HCT116 (cell line): ENCODE measurements at regions not wholly inside any gene's neighbourhood (a gene's known extent, or its start where the extent isn't known, plus 50 kb on each side); places are given as distances from the start of the nearest gene placed in this dataset.

Experiments used
- ATAC-seq: fragments of 200-7000 bp; cut with Tn5 transposase; 2 replicates; pipeline ENCODE4 v1.9.1; 2020; ENCODE audit warnings: mild to moderate bottlenecking, moderate library complexity
- BruUV-seq: library from RNA; stranded (reverse); fragments of 400-500 nt; replicated peaks from 2 replicates; lab custom pipeline; 2021; lab: Mats Ljungman, UMichigan
- CTCF ChIA-PET: fragments of 300-600 bp; sonication (Branson Sonifier 250); formaldehyde crosslinking; loops from one replicate; lab custom pipeline; 2021; ENCODE audit warnings: antibody characterized with exemption; lab: Charles Lee
- POLR2A ChIA-PET: fragments of 300-600, 350-600 bp; sonication (Branson Sonifier 250); formaldehyde crosslinking; loops from one replicate; lab custom pipeline; 2021; ENCODE audit warnings: antibody characterized with exemption; lab: Charles Lee
- RAD21 ChIA-PET, 2 experiments: fragments of 300-600 bp; sonication (Branson Sonifier 250); formaldehyde crosslinking; loops; one replicate each; lab custom pipeline; 2023; ENCODE audit warnings: low total read pairs in 2 of 2; ENCODE audit not compliant: uncharacterized antibody in 2 of 2, unreplicated experiment in 2 of 2, low non-redundant PET in 1 of 2; lab: Charles Lee
- DNase-seq: peaks from one replicate; pipeline ENCODE4 v3.0.0-alpha.2; 2010; ENCODE audit warnings: low read depth, low spot score
- H2AFZ ChIP-seq: fragments of 200-600 bp; shearing (Covaris generic), sonication (generic); 2 replicates; pipeline ENCODE4 v1.6.1; 2017; ENCODE audit warnings: low read depth, mixed run types, mixed read lengths, antibody characterized with exemption, low read length; ENCODE audit not compliant: poor library complexity, severe bottlenecking
- H3K27ac ChIP-seq: 2 replicates; pipeline ENCODE4 v1.5.1; 2012; ENCODE audit warnings: low read depth, low read length
- H3K27me3 ChIP-seq: fragments of 200-600 bp; sonication (generic); 2 replicates; pipeline ENCODE4 v1.6.1; 2016; ENCODE audit warnings: mixed run types, low read length, mixed read lengths; ENCODE audit not compliant: insufficient read depth
- H3K36me3 ChIP-seq, 2 experiments: fragments of 200-500 bp in 1 of 2; fragments of 200-600 bp in 1 of 2; sonication (Bioruptor generic) in 1 of 2; sonication (generic) in 1 of 2; 2 replicates each; pipeline versions ENCODE4 v1.5.1 to v1.6.1; 2014 to 2016; ENCODE audit warnings: low read length in 2 of 2, inconsistent platforms in 1 of 2, mixed read lengths in 1 of 2, mixed run types in 1 of 2; ENCODE audit not compliant: insufficient read depth in 2 of 2, control insufficient read depth in 1 of 2
- H3K4me1 ChIP-seq, 2 experiments: fragments of 200-600 bp in 1 of 2; sonication (generic) in 1 of 2; 2 replicates each; pipeline versions ENCODE4 v1.5.1 to v1.6.1; 2012 to 2017; ENCODE audit warnings: low read length in 2 of 2, inconsistent platforms in 1 of 2, mild to moderate bottlenecking in 1 of 2, mixed read lengths in 1 of 2, mixed run types in 1 of 2, moderate library complexity in 1 of 2; ENCODE audit not compliant: insufficient read depth in 2 of 2, control insufficient read depth in 1 of 2
- H3K4me2 ChIP-seq: fragments of 200-600 bp; sonication (generic); 2 replicates; pipeline ENCODE4 v1.6.1; 2017; ENCODE audit warnings: mixed run types, low read length, mixed read lengths
- H3K4me3 ChIP-seq, 2 experiments: fragments of 200-600 bp in 1 of 2; sonication (generic) in 1 of 2; replicated peaks in 1 of 2; 2 replicates each; pipeline ENCODE4 v1.5.1; 2011 to 2016; ENCODE audit warnings: low read length in 2 of 2, control low read depth in 1 of 2, low read depth in 1 of 2, mild to moderate bottlenecking in 1 of 2, mixed read lengths in 1 of 2, mixed run types in 1 of 2
- H3K79me2 ChIP-seq: fragments of 200-600 bp; sonication (generic); 2 replicates; pipeline ENCODE4 v1.6.1; 2017; ENCODE audit warnings: mild to moderate bottlenecking, mixed run types, low read length, moderate library complexity, mixed read lengths; ENCODE audit not compliant: insufficient read depth
- H3K9ac ChIP-seq: fragments of 200-600 bp; sonication (generic); 2 replicates; pipeline ENCODE4 v1.6.1; 2016; ENCODE audit warnings: low read length, mixed read lengths
- H3K9me2 ChIP-seq: fragments of 200-600 bp; sonication (generic), shearing (Covaris generic); 2 replicates; pipeline ENCODE4 v1.6.1; 2017; ENCODE audit warnings: mixed run types, mild to moderate bottlenecking, moderate library complexity; ENCODE audit not compliant: insufficient read depth
- H3K9me3 ChIP-seq, 2 experiments: fragments of 200-500 bp in 1 of 2; fragments of 200-600 bp in 1 of 2; sonication (Bioruptor generic) in 1 of 2; sonication (generic) in 1 of 2; 2 replicates each; pipeline ENCODE4 v1.6.1; 2014 to 2017; ENCODE audit warnings: low read length in 2 of 2, mixed read lengths in 2 of 2, inconsistent platforms in 1 of 2, low read depth in 1 of 2, mild to moderate bottlenecking in 1 of 2, mixed run types in 1 of 2, moderate library complexity in 1 of 2; ENCODE audit not compliant: control insufficient read depth in 1 of 2, insufficient read depth in 1 of 2
- H4K20me1 ChIP-seq: fragments of 200-600 bp; sonication (generic), shearing (Covaris generic); 2 replicates; pipeline ENCODE4 v1.6.1; 2017; ENCODE audit warnings: mixed run types, mild to moderate bottlenecking, moderate library complexity; ENCODE audit not compliant: insufficient read depth
- CEBPB ChIP-seq: IDR thresholded peaks from 2 replicates; pipeline ENCODE4 v1.6.1; 2012; ENCODE audit warnings: low read depth
- ELF1 ChIP-seq: IDR thresholded peaks from 2 replicates; pipeline ENCODE4 v1.6.1; 2012; ENCODE audit warnings: low read depth, borderline replicate concordance
- EZH2phosphoT487 ChIP-seq: fragments of 200-600 bp; IDR thresholded peaks from 2 replicates; pipeline ENCODE4 v1.6.1; 2018; ENCODE audit warnings: antibody characterized with exemption, borderline replicate concordance
- SP1 ChIP-seq: IDR thresholded peaks from 2 replicates; pipeline ENCODE4 v1.6.1; 2012; ENCODE audit warnings: low read depth
- YY1 ChIP-seq: IDR thresholded peaks from 2 replicates; pipeline ENCODE4 v1.6.1; 2011; ENCODE audit warnings: low read length, low read depth, moderate library complexity, mild to moderate bottlenecking; ENCODE audit not compliant: insufficient replicate concordance; ENCODE audit errors: extremely low read depth
- intact Hi-C: fragments of 100-400 bp; cut with micrococcal nuclease; formaldehyde crosslinking; loops from 2 replicates; pipeline ENCODE4 v1.10.0; 2022
- TF ChIP-seq, protein P1 (sequence below), 3 experiments: fragments of 200-600 bp in 1 of 3; sonication (generic) in 1 of 3; IDR thresholded peaks in 2 of 3; conservative IDR thresholded peaks in 1 of 3; 2 replicates each; pipeline ENCODE4 v1.5.1; 2012 to 2017; ENCODE audit warnings: low read depth in 2 of 3, low read length in 2 of 3, antibody characterized with exemption in 1 of 3, borderline replicate concordance in 1 of 3, control low read depth in 1 of 3, mild to moderate bottlenecking in 1 of 3, mixed read lengths in 1 of 3, mixed run types in 1 of 3, moderate library complexity in 1 of 3; ENCODE audit not compliant: insufficient read depth in 1 of 3
- TF ChIP-seq, protein P2 (sequence below): IDR thresholded peaks from 2 replicates; pipeline ENCODE4 v1.6.1; 2012
- TF ChIP-seq, protein P3 (sequence below): IDR thresholded peaks from 2 replicates; pipeline ENCODE4 v1.6.1; 2012
- TF ChIP-seq, protein P4 (sequence below): IDR thresholded peaks from 2 replicates; pipeline ENCODE4 v1.6.1; 2012; ENCODE audit warnings: low read depth

DNA sequence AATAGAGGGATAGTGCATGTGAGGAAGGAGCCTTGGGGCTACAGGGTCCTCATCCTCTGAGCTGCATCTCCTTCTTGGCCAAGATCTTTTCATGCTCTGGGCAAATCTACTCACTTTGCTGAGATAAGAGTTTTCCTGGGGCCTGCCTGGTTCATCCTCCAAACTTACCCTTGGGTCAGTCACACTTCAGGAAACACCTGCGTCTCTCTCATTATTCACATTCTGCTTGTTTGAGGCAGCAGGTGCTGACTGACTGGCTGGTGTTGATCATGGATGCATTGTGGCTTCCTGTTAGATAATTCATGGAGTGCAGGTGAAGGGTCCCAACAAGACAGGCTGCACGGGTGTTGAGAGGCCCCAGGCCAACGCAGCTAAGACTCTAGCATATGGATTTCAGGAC, 162.6 kb downstream of the SALL1 start:
- intact Hi-C loops: no loop called here
- Histone ChIP-seq H3K9ac (no peak overlapping the region), H3K79me2 (no peaks in the 10 kb centered on the region), H3K9me2 (no peaks in the 10 kb centered on the region), H3K4me1 (no peaks in the 10 kb centered on the region), H4K20me1 (no peaks in the 10 kb centered on the region), H3K4me3 (no peak overlapping the region), H2AFZ (no peak overlapping the region), H3K27ac (no peak overlapping the region), H3K9me3 (no peaks in the 10 kb centered on the region), H3K36me3 (no peaks in the 10 kb centered on the region), H3K27me3 (no peaks in the 10 kb centered on the region), H3K4me2 (no peak overlapping the region)
- POLR2A ChIA-PET: no interaction called here
- no TSS peak for BruUV-seq
- ATAC-seq (no peak), DNase-seq (no peak)
- RAD21 ChIA-PET: no interaction called here
- CTCF ChIA-PET: no interaction called here
- TF ChIP-seq EZH2phosphoT487 (no peak), CEBPB (no peak), SP1 (no peak), ELF1 (no peak), YY1 (no peak)
- TF ChIP-seq, protein P1, sequence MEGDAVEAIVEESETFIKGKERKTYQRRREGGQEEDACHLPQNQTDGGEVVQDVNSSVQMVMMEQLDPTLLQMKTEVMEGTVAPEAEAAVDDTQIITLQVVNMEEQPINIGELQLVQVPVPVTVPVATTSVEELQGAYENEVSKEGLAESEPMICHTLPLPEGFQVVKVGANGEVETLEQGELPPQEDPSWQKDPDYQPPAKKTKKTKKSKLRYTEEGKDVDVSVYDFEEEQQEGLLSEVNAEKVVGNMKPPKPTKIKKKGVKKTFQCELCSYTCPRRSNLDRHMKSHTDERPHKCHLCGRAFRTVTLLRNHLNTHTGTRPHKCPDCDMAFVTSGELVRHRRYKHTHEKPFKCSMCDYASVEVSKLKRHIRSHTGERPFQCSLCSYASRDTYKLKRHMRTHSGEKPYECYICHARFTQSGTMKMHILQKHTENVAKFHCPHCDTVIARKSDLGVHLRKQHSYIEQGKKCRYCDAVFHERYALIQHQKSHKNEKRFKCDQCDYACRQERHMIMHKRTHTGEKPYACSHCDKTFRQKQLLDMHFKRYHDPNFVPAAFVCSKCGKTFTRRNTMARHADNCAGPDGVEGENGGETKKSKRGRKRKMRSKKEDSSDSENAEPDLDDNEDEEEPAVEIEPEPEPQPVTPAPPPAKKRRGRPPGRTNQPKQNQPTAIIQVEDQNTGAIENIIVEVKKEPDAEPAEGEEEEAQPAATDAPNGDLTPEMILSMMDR (IDR thresholded peaks at IDR 0.05 in 2 of 3, conservative IDR thresholded peaks at IDR 0.05 in 1 of 3; ENCODE audit: borderline replicate concordance in 1 of 3, insufficient read depth in 1 of 3, low read depth in 2 of 3, low read length in 2 of 3): no peak
- TF ChIP-seq, protein P2, sequence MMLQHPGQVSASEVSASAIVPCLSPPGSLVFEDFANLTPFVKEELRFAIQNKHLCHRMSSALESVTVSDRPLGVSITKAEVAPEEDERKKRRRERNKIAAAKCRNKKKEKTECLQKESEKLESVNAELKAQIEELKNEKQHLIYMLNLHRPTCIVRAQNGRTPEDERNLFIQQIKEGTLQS: no peak
- TF ChIP-seq, protein P3, sequence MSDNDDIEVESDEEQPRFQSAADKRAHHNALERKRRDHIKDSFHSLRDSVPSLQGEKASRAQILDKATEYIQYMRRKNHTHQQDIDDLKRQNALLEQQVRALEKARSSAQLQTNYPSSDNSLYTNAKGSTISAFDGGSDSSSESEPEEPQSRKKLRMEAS: no peak
- TF ChIP-seq, protein P4, sequence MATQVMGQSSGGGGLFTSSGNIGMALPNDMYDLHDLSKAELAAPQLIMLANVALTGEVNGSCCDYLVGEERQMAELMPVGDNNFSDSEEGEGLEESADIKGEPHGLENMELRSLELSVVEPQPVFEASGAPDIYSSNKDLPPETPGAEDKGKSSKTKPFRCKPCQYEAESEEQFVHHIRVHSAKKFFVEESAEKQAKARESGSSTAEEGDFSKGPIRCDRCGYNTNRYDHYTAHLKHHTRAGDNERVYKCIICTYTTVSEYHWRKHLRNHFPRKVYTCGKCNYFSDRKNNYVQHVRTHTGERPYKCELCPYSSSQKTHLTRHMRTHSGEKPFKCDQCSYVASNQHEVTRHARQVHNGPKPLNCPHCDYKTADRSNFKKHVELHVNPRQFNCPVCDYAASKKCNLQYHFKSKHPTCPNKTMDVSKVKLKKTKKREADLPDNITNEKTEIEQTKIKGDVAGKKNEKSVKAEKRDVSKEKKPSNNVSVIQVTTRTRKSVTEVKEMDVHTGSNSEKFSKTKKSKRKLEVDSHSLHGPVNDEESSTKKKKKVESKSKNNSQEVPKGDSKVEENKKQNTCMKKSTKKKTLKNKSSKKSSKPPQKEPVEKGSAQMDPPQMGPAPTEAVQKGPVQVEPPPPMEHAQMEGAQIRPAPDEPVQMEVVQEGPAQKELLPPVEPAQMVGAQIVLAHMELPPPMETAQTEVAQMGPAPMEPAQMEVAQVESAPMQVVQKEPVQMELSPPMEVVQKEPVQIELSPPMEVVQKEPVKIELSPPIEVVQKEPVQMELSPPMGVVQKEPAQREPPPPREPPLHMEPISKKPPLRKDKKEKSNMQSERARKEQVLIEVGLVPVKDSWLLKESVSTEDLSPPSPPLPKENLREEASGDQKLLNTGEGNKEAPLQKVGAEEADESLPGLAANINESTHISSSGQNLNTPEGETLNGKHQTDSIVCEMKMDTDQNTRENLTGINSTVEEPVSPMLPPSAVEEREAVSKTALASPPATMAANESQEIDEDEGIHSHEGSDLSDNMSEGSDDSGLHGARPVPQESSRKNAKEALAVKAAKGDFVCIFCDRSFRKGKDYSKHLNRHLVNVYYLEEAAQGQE: no peak
- TF ChIP-seq, all 23 proteins: peak for 0
